H9 (cell line): ENCODE measurements at regions not wholly inside any gene's neighbourhood (a gene's known extent, or its start where the extent isn't known, plus 50 kb on each side); places are given as distances from the start of the nearest gene placed in this dataset.
A peak's percentile ranks its signal among the peaks of the same experiment; 100 is the strongest.

Experiments
- DNase-seq: peaks from one replicate; pipeline ENCODE4 v3.0.0-alpha.2; 2017
- H2AFZ ChIP-seq: one replicate; pipeline ENCODE4 v1.6.1; 2013; ENCODE audit warnings: mild to moderate bottlenecking, low read length, control low read depth, moderate library complexity
- H2AK5ac ChIP-seq: 2 replicates; pipeline ENCODE4 v1.6.1; 2013; ENCODE audit warnings: low read length, control low read depth, mixed read lengths; ENCODE audit not compliant: insufficient read length
- H2BK120ac ChIP-seq: one replicate; pipeline ENCODE4 v1.6.1; 2013; ENCODE audit warnings: low read depth, mild to moderate bottlenecking, low read length, control low read depth, inconsistent platforms; ENCODE audit not compliant: poor library complexity, severe bottlenecking
- H2BK12ac ChIP-seq: 2 replicates; pipeline ENCODE4 v1.6.1; 2013; ENCODE audit warnings: low read length, control low read depth, mixed read lengths, low read depth; ENCODE audit not compliant: insufficient read length
- H2BK15ac ChIP-seq: 2 replicates; pipeline ENCODE4 v1.6.1; 2013; ENCODE audit warnings: low read depth, low read length, control low read depth
- H2BK20ac ChIP-seq: one replicate; pipeline ENCODE4 v1.6.1; 2013; ENCODE audit warnings: low read depth, mild to moderate bottlenecking, low read length, control low read depth, inconsistent platforms; ENCODE audit not compliant: poor library complexity, severe bottlenecking
- H2BK5ac ChIP-seq: 2 replicates; pipeline ENCODE4 v1.6.1; 2013; ENCODE audit warnings: low read length, control low read depth, mixed read lengths; ENCODE audit not compliant: insufficient read length
- H3K14ac ChIP-seq: 2 replicates; pipeline ENCODE4 v1.6.1; 2013; ENCODE audit warnings: low read length, control low read depth; ENCODE audit not compliant: insufficient read depth
- H3K18ac ChIP-seq: 2 replicates; pipeline ENCODE4 v1.6.1; 2013; ENCODE audit warnings: low read depth, mild to moderate bottlenecking, mixed read lengths, low read length, control low read depth; ENCODE audit not compliant: insufficient read length
- H3K23ac ChIP-seq: 2 replicates; pipeline ENCODE4 v1.6.1; 2013; ENCODE audit warnings: low read length, control low read depth, mixed read lengths, low read depth; ENCODE audit not compliant: insufficient read length
- H3K23me2 ChIP-seq: 2 replicates; pipeline ENCODE4 v1.6.1; 2013; ENCODE audit warnings: low read depth, mild to moderate bottlenecking, mixed read lengths, low read length, control low read depth; ENCODE audit not compliant: insufficient read length, poor library complexity, severe bottlenecking
- H3K27ac ChIP-seq: 2 replicates; pipeline ENCODE4 v1.5.1; 2013; ENCODE audit warnings: low read length, control low read depth, mixed read lengths, low read depth; ENCODE audit not compliant: insufficient read length
- H3K27me3 ChIP-seq: 2 replicates; pipeline ENCODE4 v1.6.1; 2013; ENCODE audit warnings: low read length, control low read depth, inconsistent platforms; ENCODE audit not compliant: insufficient read depth
- H3K4ac ChIP-seq: 2 replicates; pipeline ENCODE4 v1.6.1; 2013; ENCODE audit warnings: low read depth, mild to moderate bottlenecking, control low read depth, inconsistent platforms, low read length, moderate library complexity
- H3K4me1 ChIP-seq: 2 replicates; pipeline ENCODE4 v1.6.1; 2013; ENCODE audit warnings: low read length, control low read depth, inconsistent platforms; ENCODE audit not compliant: insufficient read depth
- H3K4me2 ChIP-seq: 2 replicates; pipeline ENCODE4 v1.6.1; 2013; ENCODE audit warnings: low read length, control low read depth, mixed read lengths; ENCODE audit not compliant: insufficient read length, insufficient read depth
- H3K56ac ChIP-seq: 2 replicates; pipeline ENCODE4 v1.6.1; 2013; ENCODE audit warnings: low read depth, mild to moderate bottlenecking, mixed read lengths, low read length, control low read depth; ENCODE audit not compliant: insufficient read length
- H3K79me1 ChIP-seq: 2 replicates; pipeline ENCODE4 v1.6.1; 2013; ENCODE audit warnings: low read depth, mild to moderate bottlenecking, moderate library complexity, low read length, control low read depth, inconsistent platforms; ENCODE audit not compliant: insufficient read depth, poor library complexity, severe bottlenecking
- H3K79me2 ChIP-seq: 2 replicates; pipeline ENCODE4 v1.6.1; 2013; ENCODE audit warnings: low read length, control low read depth, inconsistent platforms; ENCODE audit not compliant: insufficient read depth
- H3K9ac ChIP-seq: 2 replicates; pipeline ENCODE4 v1.6.1; 2013; ENCODE audit warnings: low read length, control low read depth, mixed read lengths; ENCODE audit not compliant: insufficient read length; ENCODE audit errors: extremely low read depth
- H3K9me3 ChIP-seq: one replicate; pipeline ENCODE4 v1.6.1; 2013; ENCODE audit warnings: low read depth, low read length, inconsistent platforms; ENCODE audit not compliant: control insufficient read depth
- H3T11ph ChIP-seq: one replicate; pipeline ENCODE4 v1.6.1; 2013; ENCODE audit warnings: mild to moderate bottlenecking, low read length, control low read depth, inconsistent platforms
- H4K20me1 ChIP-seq: one replicate; pipeline ENCODE4 v1.6.1; 2013; ENCODE audit not compliant: control insufficient read depth, insufficient read length, insufficient read depth
- H4K5ac ChIP-seq: 2 replicates; pipeline ENCODE4 v1.6.1; 2013; ENCODE audit warnings: low read depth, mild to moderate bottlenecking, mixed read lengths, low read length, control low read depth; ENCODE audit not compliant: insufficient read length
- H4K8ac ChIP-seq: replicated peaks from 2 replicates; pipeline ENCODE4 v1.6.1; 2013; ENCODE audit warnings: low read length, control low read depth, mixed read lengths, low read depth; ENCODE audit not compliant: insufficient read length
- H4K91ac ChIP-seq: 2 replicates; pipeline ENCODE4 v1.6.1; 2013; ENCODE audit warnings: low read depth, mild to moderate bottlenecking, moderate library complexity, mixed read lengths, low read length, control low read depth; ENCODE audit not compliant: insufficient read length
- H3K27ac Mint-ChIP-seq, 3 experiments: 2 replicates in 2 of 3; 3 replicates in 1 of 3; pipeline ENCODE4 v1.8.0; 2020 to 2021; ENCODE audit warnings: mixed read lengths in 3 of 3, mild to moderate bottlenecking in 1 of 3, moderate library complexity in 1 of 3
- H3K27me3 Mint-ChIP-seq: 2 replicates; pipeline ENCODE4 v1.8.0; 2021; ENCODE audit warnings: low read depth, mild to moderate bottlenecking, moderate library complexity, mixed read lengths
- H3K36me3 Mint-ChIP-seq, 3 experiments: 2 replicates in 2 of 3; 3 replicates in 1 of 3; pipeline ENCODE4 v1.8.0; 2020 to 2021; ENCODE audit warnings: low read depth in 3 of 3, mixed read lengths in 3 of 3; ENCODE audit not compliant: insufficient read depth in 1 of 3
- H3K4me1 Mint-ChIP-seq, 2 experiments: 2 replicates each; pipeline ENCODE4 v1.8.0; 2020; ENCODE audit warnings: mixed read lengths in 2 of 2
- H3K4me3 Mint-ChIP-seq, 2 experiments: 2 replicates in 1 of 2; 3 replicates in 1 of 2; pipeline ENCODE4 v1.8.0; 2020 to 2021; ENCODE audit warnings: mild to moderate bottlenecking in 2 of 2, mixed read lengths in 2 of 2, moderate library complexity in 1 of 2
- H3K9me3 Mint-ChIP-seq, 2 experiments: 2 replicates in 1 of 2; 3 replicates in 1 of 2; pipeline ENCODE4 v1.8.0; 2020; ENCODE audit warnings: mild to moderate bottlenecking in 2 of 2, mixed read lengths in 2 of 2, moderate library complexity in 1 of 2
- WGBS: extraction: QIAGEN DNeasy Blood & Tissue Kit; methylation state at CpG from one replicate; pipeline ENCODE4 v1.1.7; 2013; ENCODE audit warnings: missing lambda C conversion rate, low lambda C conversion rate, mixed read lengths; ENCODE audit not compliant: insufficient read length; ENCODE audit errors: extremely low coverage; 5-methylcytosine and 5-hydroxymethylcytosine counted together
- TF ChIP-seq, protein P1 (sequence below): fragments of 200-600 bp; sonication (generic); conservative IDR thresholded peaks from 3 replicates; pipeline ENCODE4 v1.8.0; 2021; ENCODE audit warnings: antibody characterized with exemption, mild to moderate bottlenecking

DNA sequence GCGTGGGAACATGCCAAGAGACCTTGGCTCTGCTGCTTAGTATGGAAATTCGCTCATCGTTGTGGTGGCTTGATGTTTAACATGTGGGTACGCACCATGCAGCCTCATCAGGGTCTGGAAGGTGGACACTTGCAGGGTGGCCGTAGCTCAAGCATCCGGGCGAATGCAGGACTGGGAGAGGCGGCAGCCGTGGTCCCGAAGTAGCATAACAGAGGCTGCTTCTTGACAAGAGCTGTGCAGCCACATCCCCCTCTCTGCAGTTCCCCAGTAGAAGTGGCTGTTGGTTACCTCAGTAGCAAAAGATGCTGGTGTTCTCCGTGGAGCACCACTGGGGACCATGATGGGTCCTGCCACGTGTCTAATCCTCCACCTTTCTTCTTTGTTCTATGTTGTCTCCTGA is 195.0 kb downstream of the THBS2 start:
- peaks cover 22 to 31% of the 10 kb centered on the region in 2 experiments for H3K9me3 Mint-ChIP-seq
- no peaks in the 10 kb centered on the region for H3K79me1 ChIP-seq
- H4K8ac ChIP-seq: no peak overlapping the region
- H2BK12ac ChIP-seq: no peak overlapping the region
- H2BK20ac ChIP-seq: no peak overlapping the region
- no peaks in the 10 kb centered on the region for H3K9me3 ChIP-seq
- H3K27me3 Mint-ChIP-seq: no peaks in the 10 kb centered on the region; the same call in 1 of the 2 replicates
- H3K79me2 ChIP-seq: no peaks in the 10 kb centered on the region
- no peak overlapping the region for H3K23ac ChIP-seq
- H3K56ac ChIP-seq: no peak overlapping the region
- no peak overlapping the region for H4K91ac ChIP-seq
- H3K27me3 ChIP-seq: no peaks in the 10 kb centered on the region
- H3K4me1 Mint-ChIP-seq: no peaks in the 10 kb centered on the region
- H4K5ac ChIP-seq: no peak overlapping the region
- H4K20me1 ChIP-seq: no peaks in the 10 kb centered on the region
- TF ChIP-seq, protein P1, sequence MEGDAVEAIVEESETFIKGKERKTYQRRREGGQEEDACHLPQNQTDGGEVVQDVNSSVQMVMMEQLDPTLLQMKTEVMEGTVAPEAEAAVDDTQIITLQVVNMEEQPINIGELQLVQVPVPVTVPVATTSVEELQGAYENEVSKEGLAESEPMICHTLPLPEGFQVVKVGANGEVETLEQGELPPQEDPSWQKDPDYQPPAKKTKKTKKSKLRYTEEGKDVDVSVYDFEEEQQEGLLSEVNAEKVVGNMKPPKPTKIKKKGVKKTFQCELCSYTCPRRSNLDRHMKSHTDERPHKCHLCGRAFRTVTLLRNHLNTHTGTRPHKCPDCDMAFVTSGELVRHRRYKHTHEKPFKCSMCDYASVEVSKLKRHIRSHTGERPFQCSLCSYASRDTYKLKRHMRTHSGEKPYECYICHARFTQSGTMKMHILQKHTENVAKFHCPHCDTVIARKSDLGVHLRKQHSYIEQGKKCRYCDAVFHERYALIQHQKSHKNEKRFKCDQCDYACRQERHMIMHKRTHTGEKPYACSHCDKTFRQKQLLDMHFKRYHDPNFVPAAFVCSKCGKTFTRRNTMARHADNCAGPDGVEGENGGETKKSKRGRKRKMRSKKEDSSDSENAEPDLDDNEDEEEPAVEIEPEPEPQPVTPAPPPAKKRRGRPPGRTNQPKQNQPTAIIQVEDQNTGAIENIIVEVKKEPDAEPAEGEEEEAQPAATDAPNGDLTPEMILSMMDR: no peak
- DNase-seq: no peak
- H3K23me2 ChIP-seq: no peaks in the 10 kb centered on the region
- no peak overlapping the region for H3K18ac ChIP-seq
- no peak overlapping the region for H2AK5ac ChIP-seq
- H3T11ph ChIP-seq: no peak overlapping the region
- no peak overlapping the region for H3K4me2 ChIP-seq
- H3K4me3 Mint-ChIP-seq: no peak overlapping the region
- H3K9ac ChIP-seq: no peak overlapping the region
- H3K27ac ChIP-seq: no peak overlapping the region
- no peak overlapping the region for H2AFZ ChIP-seq
- H2BK15ac ChIP-seq: no peak overlapping the region
- H3K14ac ChIP-seq: no peak overlapping the region; the same call in 1 of the 2 replicates
- H3K4me1 ChIP-seq: no peaks in the 10 kb centered on the region
- no peak overlapping the region for H3K4ac ChIP-seq
- H2BK120ac ChIP-seq: no peak overlapping the region
- WGBS: no CpG with 5 or more reads among the region's 12 CpGs
- no peak overlapping the region for H2BK5ac ChIP-seq
- H3K36me3 Mint-ChIP-seq: peaks cover 3 to 17% (median 8%) of the 10 kb centered on the region in 3 experiments; a peak in 5 of 7 replicates
- H3K27ac Mint-ChIP-seq: peak overlapping the region in 1 of 3 experiments; percentile 72; a peak in 1 of 7 replicates
